ENCODE measurements at regions not wholly inside any gene's neighbourhood (a gene's known extent, or its start where the extent isn't known, plus 50 kb on each side); places are given as distances from the start of the nearest gene placed in this dataset.

- no peak overlapping the region for H2BK120ac ChIP-seq (replicated peaks; ENCODE audit: low read depth, low read length)
- H2BK15ac ChIP-seq (ENCODE audit: low read length), result no peak overlapping the region
- H3K4me3 ChIP-seq (ENCODE audit: extremely low read depth in 1 of 4, insufficient read depth in 2 of 4, low read depth in 3 of 4, low read length in 4 of 4), result no peak overlapping the region
- no peak overlapping the region for H3K18ac ChIP-seq (ENCODE audit: extremely low read depth, low read length)
- H3K36me3 ChIP-seq (ENCODE audit: control insufficient read depth in 2 of 4, insufficient read depth in 4 of 4, low read length in 3 of 4), result no peaks in the 10 kb centered on the region; a peak in 1 of 8 replicates
- no peak overlapping the region for H3K27ac ChIP-seq (ENCODE audit: low read depth, low read length)
- H3K79me1 ChIP-seq (ENCODE audit: low read depth, low read length), result no peaks in the 10 kb centered on the region
- H3K27me3 ChIP-seq (replicated peaks in 1 of 4; ENCODE audit: control insufficient read depth in 3 of 4, extremely low read depth in 1 of 4, insufficient read depth in 3 of 4, low read length in 3 of 4), result no peaks in the 10 kb centered on the region
- H3K4me1 ChIP-seq (replicated peaks in 1 of 4; ENCODE audit: control insufficient read depth in 3 of 4, insufficient read depth in 4 of 4, low read length in 3 of 4), result no peaks in the 10 kb centered on the region
- WGBS, 2 experiments (ENCODE audit: extremely low coverage in 1 of 2, insufficient coverage in 1 of 2, insufficient read length in 1 of 2, insufficient replicate concordance in 2 of 2, low coverage in 1 of 2, low lambda C conversion rate in 2 of 2, missing lambda C conversion rate in 1 of 2), result 94% methylated on average over 1 of the region's 1 CpG; no CpG with 5 or more reads in 1 of the 2 experiments
- FAIRE-seq (no peak), DNase-seq (ENCODE audit: low read depth in 1 of 2, low spot score in 2 of 2) (no peak)
- H3K9ac ChIP-seq (replicated peaks in 1 of 4; ENCODE audit: extremely low read depth in 1 of 4, low read depth in 3 of 4, low read length in 3 of 4), result no peak overlapping the region
- H4K5ac ChIP-seq (ENCODE audit: insufficient read length, low read depth, low read length), result no peak overlapping the region
- H3K14ac ChIP-seq (ENCODE audit: insufficient read length), result no peak overlapping the region
- no peak overlapping the region for H2BK5ac ChIP-seq (ENCODE audit: low read depth, low read length)
- TF ChIP-seq TAF7 (optimal IDR thresholded peaks at IDR 0.05; ENCODE audit: borderline replicate concordance, low read depth, low read length) (no peak), PHF8 (conservative IDR thresholded peaks at IDR 0.05; ENCODE audit: low read depth, low read length) (no peak), CBX5 (IDR thresholded peaks at IDR 0.05; ENCODE audit: low read depth, low read length) (no peak), USF2 (IDR thresholded peaks at IDR 0.05; ENCODE audit: low read length) (no peak)
- no peak overlapping the region for H4K91ac ChIP-seq (replicated peaks; ENCODE audit: insufficient read length, low read length)
- no peak overlapping the region for H2BK20ac ChIP-seq (ENCODE audit: low read length)
- H3K4me2 ChIP-seq (ENCODE audit: insufficient read depth in 1 of 2, low read depth in 2 of 2, low read length in 2 of 2), result no peak overlapping the region
- no peaks in the 10 kb centered on the region for H3K23me2 ChIP-seq (ENCODE audit: low read depth, low read length)
- H3K9me3 ChIP-seq (ENCODE audit: insufficient read depth in 2 of 2, low read depth in 1 of 2, low read length in 1 of 2), result peaks cover 0 to 3% of the 10 kb centered on the region in 2 experiments; a peak in 1 of 4 replicates
- CTCF ChIA-PET (ENCODE audit: partially characterized antibody), result interaction anchor here (1.4 to 1.8 kb wide), 2 partner anchors 9 to 85 kb away, joined by 3 to 4 read pairs; no protein-coding TSS in a partner anchor
- H2AFZ ChIP-seq (ENCODE audit: low read length), result no peak overlapping the region
- H2BK12ac ChIP-seq (ENCODE audit: low read depth, low read length), result no peak overlapping the region
- no peak overlapping the region for H3K23ac ChIP-seq (ENCODE audit: insufficient read length)
- H4K8ac ChIP-seq (ENCODE audit: extremely low read depth, insufficient read depth, low read length), result no peak overlapping the region
- H3K4ac ChIP-seq (replicated peaks; ENCODE audit: insufficient read length, low read depth, low read length), result no peak overlapping the region
- H3K79me2 ChIP-seq (ENCODE audit: control insufficient read depth in 1 of 2, insufficient read depth in 2 of 2, low read length in 2 of 2), result no peaks in the 10 kb centered on the region
- POLR2A ChIA-PET (ENCODE audit: partially characterized antibody), result no interaction called here
- H3K56ac ChIP-seq (replicated peaks; ENCODE audit: insufficient read length, low read depth, low read length), result no peak overlapping the region
- no peak overlapping the region for H2AK5ac ChIP-seq (ENCODE audit: low read depth, low read length)
- H4K20me1 ChIP-seq (replicated peaks in 1 of 2; ENCODE audit: control insufficient read depth in 1 of 2, insufficient read depth in 2 of 2, low read length in 2 of 2), result no peaks in the 10 kb centered on the region
Observed at GRCh38 chr4:170674176-170674575, 584.4 kb upstream of the AADAT start.
